ENCODE measurements at regions not wholly inside any gene's neighbourhood (a gene's known extent, or its start where the extent isn't known, plus 50 kb on each side); places are given as distances from the start of the nearest gene placed in this dataset.

GRCh38 chr10:83037653-83038052 lies 1101.7 kb upstream of the GHITM start:
- no peak for DNase-seq (ENCODE audit: low read depth in 2 of 2)

GRCh38 chr10:83038631-83039030 lies 1100.7 kb upstream of the GHITM start:
- no peak for DNase-seq (ENCODE audit: low read depth in 2 of 2)

GRCh38 chr10:83045731-83046130 lies 1093.6 kb upstream of the GHITM start:
- no peak for DNase-seq (ENCODE audit: low read depth in 2 of 2)

GRCh38 chr10:83050815-83051214 lies 1088.5 kb upstream of the GHITM start:
- DNase-seq (ENCODE audit: low read depth in 2 of 2) = no peak

- no peak for DNase-seq (ENCODE audit: low read depth in 2 of 2)
These were observed 1076.4 kb upstream of the GHITM start for GRCh38 chr10:83062871-83063270.

GRCh38 chr10:83073472-83073871 lies 1065.8 kb upstream of the GHITM start:
- no peak for DNase-seq (ENCODE audit: low read depth in 2 of 2)

GRCh38 chr10:83075016-83075814 lies 1064.1 kb upstream of the GHITM start:
- no peak for DNase-seq (ENCODE audit: low read depth in 2 of 2)

- DNase-seq (ENCODE audit: low read depth in 2 of 2) = no peak
These were observed 1063.4 kb upstream of the GHITM start for GRCh38 chr10:83075815-83076355.

- no peak for DNase-seq (ENCODE audit: low read depth in 2 of 2)
These were observed 1062.9 kb upstream of the GHITM start for GRCh38 chr10:83076443-83076842.

GRCh38 chr10:83078160-83078559 lies 1061.1 kb upstream of the GHITM start:
- no peak for DNase-seq (ENCODE audit: low read depth in 2 of 2)

- DNase-seq (ENCODE audit: low read depth in 2 of 2) = no peak
These were observed 1060.7 kb upstream of the GHITM start for GRCh38 chr10:83078645-83079044.

GRCh38 chr10:83083831-83084230 lies 1055.5 kb upstream of the GHITM start:
- DNase-seq (ENCODE audit: low read depth in 2 of 2) = no peak

GRCh38 chr10:83089335-83089734 lies 1050.0 kb upstream of the GHITM start:
- no peak for DNase-seq (ENCODE audit: low read depth in 2 of 2)

- no peak for DNase-seq (ENCODE audit: low read depth in 2 of 2)
These were observed 1034.7 kb upstream of the GHITM start for GRCh38 chr10:83104616-83105015.

- DNase-seq (ENCODE audit: low read depth in 2 of 2) = no peak
These were observed 1030.6 kb upstream of the GHITM start for GRCh38 chr10:83108565-83109333.

- DNase-seq (ENCODE audit: low read depth in 2 of 2) = no peak
These were observed 1020.0 kb upstream of the GHITM start for GRCh38 chr10:83119346-83119745.

GRCh38 chr10:83122336-83122735 lies 1017.0 kb upstream of the GHITM start:
- DNase-seq (ENCODE audit: low read depth in 2 of 2) = no peak

- DNase-seq (ENCODE audit: low read depth in 2 of 2) = no peak
These were observed 1011.2 kb upstream of the GHITM start for GRCh38 chr10:83127942-83128575.

GRCh38 chr10:83140811-83141210 lies 998.5 kb upstream of the GHITM start:
- DNase-seq (ENCODE audit: low read depth in 2 of 2) = no peak

- DNase-seq (ENCODE audit: low read depth in 2 of 2) = no peak
These were observed 997.2 kb upstream of the GHITM start for GRCh38 chr10:83142074-83142563.

- no peak for DNase-seq (ENCODE audit: low read depth in 2 of 2)
These were observed 994.8 kb upstream of the GHITM start for GRCh38 chr10:83144461-83144860.

- DNase-seq (ENCODE audit: low read depth in 2 of 2) = no peak
These were observed 985.6 kb upstream of the GHITM start for GRCh38 chr10:83153714-83154113.
